Skeletal muscle tissue (tissue), 3 donors: ENCODE measurements at regions not wholly inside any gene's neighbourhood (a gene's known extent, or its start where the extent isn't known, plus 50 kb on each side); places are given as distances from the start of the nearest gene placed in this dataset.

Source experiments
- H3K27ac ChIP-seq: one replicate; pipeline ENCODE4 v1.7.0; 2013; ENCODE audit warnings: mild to moderate bottlenecking, low read depth, low read length, inconsistent platforms
- H3K27me3 ChIP-seq, 3 donors: one replicate each; pipeline ENCODE4 v1.7.0; 2013; ENCODE audit warnings: low read length in 3 of 3; ENCODE audit not compliant: control insufficient read depth in 3 of 3, insufficient read depth in 3 of 3
- H3K36me3 ChIP-seq, 3 donors: one replicate each; pipeline ENCODE4 v1.7.0; 2013; ENCODE audit warnings: low read length in 3 of 3; ENCODE audit not compliant: control insufficient read depth in 3 of 3, insufficient read depth in 3 of 3
- H3K4me1 ChIP-seq, 3 donors: one replicate each; pipeline ENCODE4 v1.7.0; 2013; ENCODE audit warnings: low read length in 3 of 3, mild to moderate bottlenecking in 3 of 3; ENCODE audit not compliant: control insufficient read depth in 3 of 3, insufficient read depth in 3 of 3
- H3K4me3 ChIP-seq, 3 donors: one replicate each; pipeline ENCODE4 v1.7.0; 2013; ENCODE audit warnings: low read length in 3 of 3
- H3K9ac ChIP-seq, 3 donors: one replicate each; pipeline ENCODE4 v1.7.0; 2013; ENCODE audit warnings: low read length in 3 of 3, mild to moderate bottlenecking in 3 of 3, moderate library complexity in 2 of 3, low read depth in 1 of 3
- H3K9me3 ChIP-seq, 3 donors: one replicate each; pipeline ENCODE4 v1.7.0; 2013; ENCODE audit warnings: low read length in 3 of 3; ENCODE audit not compliant: control insufficient read depth in 3 of 3
- donor health status: Osteomylitis.

DNA sequence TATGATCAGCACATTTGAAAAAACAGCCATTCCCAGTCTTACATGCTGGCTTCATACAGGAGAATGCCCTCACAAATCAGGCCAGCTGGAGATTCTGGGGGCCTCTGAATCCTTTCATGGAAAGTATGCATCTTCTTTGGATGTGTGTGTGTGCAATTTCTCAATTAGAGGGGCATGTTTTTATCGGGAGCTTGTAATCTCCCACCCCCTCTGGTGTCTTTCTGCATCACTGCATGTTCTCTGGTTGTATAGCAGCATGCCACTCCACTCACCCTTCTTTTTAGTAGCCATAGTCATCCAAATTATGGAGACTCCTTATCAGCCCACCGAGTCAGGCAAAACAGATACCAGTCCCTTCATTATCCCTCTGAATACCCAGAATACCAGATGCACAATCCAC lies 282.2 kb upstream of the SLIT2 start:
- no peaks in the 10 kb centered on the region for H3K9me3 ChIP-seq
- H3K4me1 ChIP-seq = no peaks in the 10 kb centered on the region
- no peak overlapping the region for H3K27ac ChIP-seq
- H3K36me3 ChIP-seq = no peaks in the 10 kb centered on the region
- no peaks in the 10 kb centered on the region for H3K27me3 ChIP-seq
- no peak overlapping the region for H3K9ac ChIP-seq
- no peak overlapping the region for H3K4me3 ChIP-seq

DNA sequence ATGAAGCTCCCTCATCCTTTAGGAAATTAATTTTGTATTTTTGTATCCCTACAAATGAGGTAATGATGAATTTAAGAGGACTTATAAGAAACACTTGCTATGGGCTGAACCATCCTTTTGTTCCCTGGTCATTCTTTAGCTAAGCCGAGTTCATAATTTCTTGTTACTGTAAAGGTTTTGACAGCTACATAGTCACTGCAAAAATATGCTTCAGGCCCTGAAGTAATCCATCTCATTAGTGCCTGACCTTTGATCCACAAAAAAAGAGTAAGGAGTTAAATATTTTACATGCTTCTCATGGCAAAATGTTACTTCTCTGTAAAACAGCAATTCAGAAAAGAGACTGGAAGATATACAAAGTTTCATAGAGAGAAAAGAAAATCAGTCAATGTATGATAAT lies 290.6 kb upstream of the SLIT2 start:
- Histone ChIP-seq H3K9ac (no peak overlapping the region), H3K27me3 (no peaks in the 10 kb centered on the region), H3K27ac (no peak overlapping the region), H3K36me3 (no peaks in the 10 kb centered on the region), H3K4me3 (no peak overlapping the region), H3K4me1 (no peaks in the 10 kb centered on the region), H3K9me3 (no peaks in the 10 kb centered on the region)

DNA sequence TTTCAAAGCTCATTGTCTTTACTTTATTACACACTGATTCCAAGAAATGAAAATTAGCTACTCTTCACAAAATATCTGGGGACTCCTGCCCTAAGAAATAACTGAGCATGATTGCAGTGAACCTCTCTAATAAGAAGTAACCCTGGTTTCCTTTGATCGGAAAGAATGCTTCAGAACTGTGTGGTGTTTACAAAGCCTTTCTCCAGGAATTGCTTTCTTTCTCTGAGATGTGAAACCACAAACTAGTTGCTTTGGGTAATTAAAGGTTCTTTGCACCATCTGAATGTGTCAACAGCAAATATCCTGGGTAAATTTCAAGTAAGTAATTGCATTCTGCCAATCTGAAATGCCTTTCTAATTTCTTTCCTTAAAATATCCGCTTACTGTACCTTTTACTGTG lies 292.9 kb upstream of the SLIT2 start:
- Histone ChIP-seq H3K27me3 (no peaks in the 10 kb centered on the region), H3K9me3 (no peaks in the 10 kb centered on the region), H3K9ac (no peak overlapping the region), H3K36me3 (no peaks in the 10 kb centered on the region), H3K4me1 (no peaks in the 10 kb centered on the region), H3K27ac (no peak overlapping the region), H3K4me3 (no peak overlapping the region)

DNA sequence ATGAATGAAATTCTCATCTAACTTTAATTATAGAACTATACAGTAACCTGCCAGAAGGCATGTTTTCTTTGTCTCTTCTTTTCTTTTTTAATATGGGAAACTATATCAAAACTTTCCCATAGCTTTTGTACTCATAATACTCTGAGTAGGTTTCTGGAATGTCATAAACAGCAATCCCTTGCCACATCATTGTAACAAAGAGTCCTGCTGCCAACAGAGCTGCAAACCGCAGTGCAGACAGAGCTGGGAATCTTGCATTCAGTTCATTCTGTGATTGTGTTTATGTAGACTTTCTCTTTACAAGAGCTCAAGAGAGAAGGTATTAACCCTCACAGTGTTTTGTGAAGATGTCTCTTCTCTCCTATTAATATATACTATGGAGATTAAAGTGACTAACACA lies 304.4 kb upstream of the SLIT2 start:
- H3K9ac ChIP-seq = no peak overlapping the region
- H3K36me3 ChIP-seq = no peaks in the 10 kb centered on the region
- H3K27me3 ChIP-seq = no peaks in the 10 kb centered on the region
- no peaks in the 10 kb centered on the region for H3K9me3 ChIP-seq
- H3K4me3 ChIP-seq = no peak overlapping the region
- H3K4me1 ChIP-seq = peaks cover 0 to 3% (median 0%) of the 10 kb centered on the region in 3 donors
- H3K27ac ChIP-seq = no peak overlapping the region

DNA sequence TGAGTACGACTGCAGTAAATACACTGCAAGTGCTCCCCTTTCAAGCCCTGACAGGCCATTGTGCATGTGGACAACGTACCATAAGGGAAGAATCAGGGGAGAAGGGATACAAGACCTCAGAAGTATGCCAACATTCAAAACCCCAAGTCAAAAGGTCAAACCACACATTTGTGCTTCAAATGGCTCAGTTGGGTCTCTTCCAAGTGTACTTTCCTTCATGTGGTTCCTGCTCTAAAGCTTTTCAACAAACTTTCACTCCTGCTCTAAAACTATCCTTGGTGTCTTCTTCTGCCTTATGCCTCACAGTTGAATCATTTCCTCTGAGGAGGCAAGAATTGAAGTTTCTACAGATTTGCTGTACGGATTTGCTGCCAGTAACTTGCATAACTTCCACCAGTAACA lies 305.7 kb upstream of the SLIT2 start:
- Histone ChIP-seq H3K4me3 (no peak overlapping the region), H3K4me1 (peaks cover 0 to 3% (median 0%) of the 10 kb centered on the region in 3 donors), H3K9me3 (no peaks in the 10 kb centered on the region), H3K27me3 (no peaks in the 10 kb centered on the region), H3K27ac (no peak overlapping the region), H3K9ac (no peak overlapping the region), H3K36me3 (no peaks in the 10 kb centered on the region)

DNA sequence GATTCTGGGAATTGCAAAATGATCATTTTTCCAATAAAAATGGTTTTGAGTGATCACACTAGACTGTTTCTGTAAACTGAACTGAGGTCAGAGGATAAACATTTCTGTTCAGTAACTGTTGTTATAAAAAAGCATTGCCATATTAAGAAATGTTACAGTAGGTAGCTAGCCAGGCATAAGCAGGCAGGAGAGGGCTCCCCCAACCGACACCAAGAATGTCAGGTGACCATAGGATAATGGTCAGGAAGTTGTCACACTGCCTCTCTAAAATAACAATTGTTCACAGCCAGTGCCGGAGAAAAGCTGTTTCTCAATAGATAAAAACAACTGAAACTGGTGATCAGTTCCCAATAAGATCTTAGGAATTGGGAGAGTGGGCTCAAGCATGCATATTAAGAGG lies 306.2 kb upstream of the SLIT2 start:
- H3K36me3 ChIP-seq = no peaks in the 10 kb centered on the region
- no peaks in the 10 kb centered on the region for H3K27me3 ChIP-seq
- no peaks in the 10 kb centered on the region for H3K9me3 ChIP-seq
- no peak overlapping the region for H3K4me3 ChIP-seq
- H3K27ac ChIP-seq = no peak overlapping the region
- H3K4me1 ChIP-seq = peaks cover 0 to 3% (median 0%) of the 10 kb centered on the region in 3 donors
- no peak overlapping the region for H3K9ac ChIP-seq

DNA sequence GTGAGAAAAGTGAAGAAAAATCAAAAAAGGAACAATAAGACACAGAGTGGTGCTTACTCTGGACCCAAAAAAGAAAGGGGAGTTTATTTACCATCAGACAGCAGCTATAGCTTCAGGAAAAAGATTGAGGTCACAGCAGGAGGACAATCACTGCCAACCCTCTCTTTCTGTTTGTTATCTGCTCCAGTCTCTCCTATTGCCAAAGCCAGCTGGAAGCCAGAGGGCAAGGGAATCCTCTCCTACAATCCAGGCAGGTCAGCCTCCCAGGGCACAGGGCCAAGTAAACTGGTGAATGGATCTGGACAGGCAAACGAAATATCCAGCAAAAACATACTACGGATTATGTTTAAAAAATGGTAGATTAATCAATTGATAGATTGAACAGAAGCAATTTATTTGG lies 306.9 kb upstream of the SLIT2 start:
- H3K27ac ChIP-seq = no peak overlapping the region
- no peaks in the 10 kb centered on the region for H3K36me3 ChIP-seq
- H3K9ac ChIP-seq = no peak overlapping the region
- peaks cover 0 to 3% (median 0%) of the 10 kb centered on the region in 3 donors for H3K4me1 ChIP-seq
- no peaks in the 10 kb centered on the region for H3K27me3 ChIP-seq
- H3K9me3 ChIP-seq = no peaks in the 10 kb centered on the region
- H3K4me3 ChIP-seq = no peak overlapping the region

DNA sequence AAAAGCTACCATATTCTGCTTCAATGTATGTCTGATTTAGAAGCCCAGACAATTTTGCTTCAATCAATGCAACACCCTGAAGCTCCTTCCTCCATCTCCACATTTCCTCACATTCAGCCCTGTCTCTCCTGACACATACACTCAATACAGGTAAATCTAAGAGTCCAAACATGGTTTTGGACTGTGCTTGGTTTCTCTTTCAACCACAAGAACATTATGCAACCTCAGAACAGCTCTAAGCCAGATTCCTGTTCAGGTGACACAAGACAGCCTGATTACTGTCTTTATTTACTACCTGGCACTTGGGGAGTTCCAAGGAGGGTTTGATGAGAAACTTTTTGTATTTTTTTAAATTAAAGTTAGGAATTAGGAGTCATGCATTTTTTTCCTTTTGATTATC lies 307.5 kb upstream of the SLIT2 start:
- Histone ChIP-seq H3K4me3 (no peak overlapping the region), H3K27me3 (no peaks in the 10 kb centered on the region), H3K9me3 (no peaks in the 10 kb centered on the region), H3K9ac (no peak overlapping the region), H3K27ac (no peak overlapping the region), H3K4me1 (peaks cover 0 to 3% (median 0%) of the 10 kb centered on the region in 3 donors), H3K36me3 (no peaks in the 10 kb centered on the region)

DNA sequence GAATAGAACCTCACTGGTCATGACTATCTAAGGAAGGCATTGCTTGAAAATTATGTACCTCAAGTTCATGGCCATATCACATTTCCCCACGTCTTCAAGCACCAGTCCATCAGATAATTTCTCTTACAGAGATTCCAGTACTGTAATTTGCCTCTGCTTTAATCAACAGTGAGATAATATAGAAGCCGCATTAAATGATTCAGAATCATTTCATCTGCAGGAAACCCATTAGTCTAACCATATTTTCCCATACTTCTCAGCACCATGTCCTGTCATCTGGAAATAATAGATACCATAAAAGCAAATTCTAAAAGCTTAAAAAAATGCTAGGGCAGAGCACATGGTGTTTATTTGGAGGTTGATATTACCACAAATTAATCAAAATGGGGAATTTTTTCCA lies 310.3 kb upstream of the SLIT2 start:
- Histone ChIP-seq H3K4me1 (no peaks in the 10 kb centered on the region), H3K9me3 (no peaks in the 10 kb centered on the region), H3K36me3 (no peaks in the 10 kb centered on the region), H3K27me3 (no peaks in the 10 kb centered on the region), H3K4me3 (no peak overlapping the region), H3K27ac (no peak overlapping the region), H3K9ac (no peak overlapping the region)

DNA sequence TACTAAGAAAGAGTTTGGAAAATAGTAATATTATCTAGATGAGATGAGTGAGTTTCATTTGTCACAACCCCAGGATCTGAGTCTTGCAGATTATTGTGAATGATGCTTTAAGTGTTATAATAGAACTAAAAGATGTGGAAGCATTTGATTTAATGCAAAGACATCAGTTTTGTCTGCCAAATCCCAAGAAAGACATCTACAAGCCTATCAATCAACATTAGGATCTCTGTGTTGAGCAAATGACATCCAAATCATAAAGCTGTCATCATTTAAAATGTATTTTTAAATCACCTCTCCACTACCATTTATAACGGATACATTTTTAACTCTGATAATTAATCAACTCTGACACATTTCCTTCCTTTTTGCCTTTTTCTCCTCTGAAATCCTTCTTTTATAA lies 310.8 kb upstream of the SLIT2 start:
- no peaks in the 10 kb centered on the region for H3K4me1 ChIP-seq
- H3K9me3 ChIP-seq = no peaks in the 10 kb centered on the region
- no peaks in the 10 kb centered on the region for H3K36me3 ChIP-seq
- no peak overlapping the region for H3K9ac ChIP-seq
- no peak overlapping the region for H3K4me3 ChIP-seq
- no peaks in the 10 kb centered on the region for H3K27me3 ChIP-seq
- H3K27ac ChIP-seq = no peak overlapping the region

DNA sequence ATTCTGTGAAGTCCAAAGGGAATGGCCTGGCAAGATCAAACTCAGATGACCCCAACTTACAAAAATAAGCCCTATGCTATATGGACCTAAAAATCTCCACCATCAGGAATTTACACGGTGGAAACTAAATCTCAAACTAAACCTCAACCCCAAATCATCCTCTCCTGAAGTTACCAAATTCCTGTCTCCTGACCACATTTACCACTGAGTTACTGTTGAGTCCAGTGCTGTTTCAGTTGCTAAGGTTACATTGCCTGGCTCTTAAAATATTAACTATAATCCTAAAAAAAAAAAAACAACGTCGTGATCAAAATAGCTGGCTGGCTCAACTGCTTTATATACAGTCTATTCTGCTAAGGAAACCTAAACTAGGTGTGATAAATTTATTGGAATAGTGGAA lies 315.2 kb upstream of the SLIT2 start:
- no peaks in the 10 kb centered on the region for H3K4me1 ChIP-seq
- no peak overlapping the region for H3K4me3 ChIP-seq
- H3K27ac ChIP-seq = no peak overlapping the region
- H3K36me3 ChIP-seq = no peaks in the 10 kb centered on the region
- no peaks in the 10 kb centered on the region for H3K9me3 ChIP-seq
- no peak overlapping the region for H3K9ac ChIP-seq
- no peaks in the 10 kb centered on the region for H3K27me3 ChIP-seq
